HG03342 (cell line): ENCODE measurements at regions not wholly inside any gene's neighbourhood (a gene's known extent, or its start where the extent isn't known, plus 50 kb on each side); places are given as distances from the start of the nearest gene placed in this dataset.
"Not testable (repeated sequence)": the region's sequence is repeated elsewhere in the genome, so short reads cannot be mapped to it uniquely, and the experiment has no call there.

ENCODE experiments used
- ATAC-seq: cut with Tn5 transposase; IDR thresholded peaks from one replicate; pipeline ENCODE4 v1.9.1; 2021; ENCODE audit warnings: mild to moderate bottlenecking, moderate library complexity; ENCODE audit not compliant: unreplicated experiment

DNA sequence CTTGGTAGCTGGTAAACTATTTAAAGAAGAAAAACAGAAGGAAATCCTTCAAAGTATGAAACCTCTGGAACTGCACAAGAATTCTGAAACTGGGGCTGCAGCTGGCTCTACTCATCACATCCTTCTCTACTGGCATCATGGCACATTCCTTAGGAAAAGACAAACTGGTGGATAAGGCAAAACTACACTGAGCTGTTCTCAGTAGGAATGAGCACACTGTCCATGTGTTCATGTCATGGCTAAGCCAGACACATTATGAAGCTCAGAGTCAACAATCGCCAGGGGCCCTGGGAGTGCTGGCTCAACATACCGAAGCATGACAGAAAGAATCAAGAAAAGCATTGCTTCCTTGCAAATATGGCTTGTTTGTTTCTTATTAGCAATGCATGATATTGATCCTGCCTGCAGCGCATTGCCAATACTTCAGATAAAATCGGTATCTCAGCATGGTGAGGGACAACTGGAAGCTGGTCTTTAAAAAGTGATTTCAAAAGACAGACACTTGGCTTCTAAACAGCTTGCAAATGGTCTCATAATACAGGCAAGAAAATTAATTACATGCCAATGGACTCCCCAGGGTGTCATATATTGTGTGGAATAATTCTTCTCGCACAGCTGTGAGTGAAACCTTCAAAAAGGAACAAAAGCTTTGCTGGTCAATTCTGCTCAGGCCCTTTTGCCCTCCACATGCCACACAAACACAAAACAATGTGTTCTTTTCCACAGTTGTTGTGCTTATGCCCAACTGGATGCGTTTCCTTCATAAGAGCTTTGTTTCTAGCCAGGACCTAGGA, 300.2 kb upstream of the VCX start:
- no peak for ATAC-seq

DNA sequence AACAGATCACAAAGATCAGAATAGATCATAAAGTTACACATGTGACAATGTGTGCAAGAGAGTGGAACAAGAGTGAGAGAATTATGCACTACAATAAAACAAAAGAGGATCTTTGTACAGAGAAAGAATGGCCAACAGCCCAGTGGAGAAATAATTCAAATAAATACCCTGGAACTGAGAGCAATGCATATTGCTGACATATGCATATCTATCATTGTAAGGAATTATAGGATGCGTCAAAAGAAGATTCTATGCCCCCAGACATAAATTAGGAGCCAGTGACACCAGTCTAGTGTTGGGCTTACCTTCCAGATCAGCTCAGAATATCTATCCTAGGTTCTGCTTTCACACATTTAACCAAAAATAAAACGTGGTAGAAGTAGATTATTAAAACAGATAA, 320.1 kb upstream of the VCX start:
- no peak for ATAC-seq

DNA sequence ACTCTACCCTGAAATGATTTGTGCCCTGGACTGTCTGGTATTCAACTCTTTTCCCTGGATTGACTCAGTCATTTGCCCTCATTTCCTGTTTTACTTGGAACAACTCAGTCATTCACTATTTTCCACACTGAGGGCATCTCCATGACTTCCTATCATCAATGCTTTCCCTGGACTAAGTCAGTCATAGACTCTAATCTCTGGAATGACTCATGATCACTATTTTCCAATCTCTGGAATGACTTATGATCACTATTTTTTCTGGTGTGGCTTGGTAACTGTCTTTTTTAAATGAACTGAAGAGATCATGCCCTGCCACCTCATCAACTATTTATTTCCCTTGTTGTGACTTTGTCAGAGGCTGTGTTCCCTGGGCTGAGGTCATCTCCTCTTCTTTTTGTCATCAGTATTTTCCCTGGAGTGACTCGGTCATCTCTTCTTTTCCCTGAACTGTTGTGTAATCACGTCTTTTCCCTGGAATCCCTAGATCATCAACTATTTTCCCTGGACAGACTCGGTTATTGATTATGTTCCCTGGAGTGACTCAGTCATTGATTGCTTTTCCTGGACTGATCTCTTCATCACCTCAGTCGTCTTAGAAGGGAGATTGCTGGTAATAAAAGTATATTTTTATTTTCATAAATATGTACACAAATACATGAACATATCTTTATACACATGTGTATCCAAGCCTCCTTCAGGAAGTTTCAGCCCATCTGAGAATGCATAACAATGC, 327.1 kb upstream of the VCX start:
- no peak for ATAC-seq

DNA sequence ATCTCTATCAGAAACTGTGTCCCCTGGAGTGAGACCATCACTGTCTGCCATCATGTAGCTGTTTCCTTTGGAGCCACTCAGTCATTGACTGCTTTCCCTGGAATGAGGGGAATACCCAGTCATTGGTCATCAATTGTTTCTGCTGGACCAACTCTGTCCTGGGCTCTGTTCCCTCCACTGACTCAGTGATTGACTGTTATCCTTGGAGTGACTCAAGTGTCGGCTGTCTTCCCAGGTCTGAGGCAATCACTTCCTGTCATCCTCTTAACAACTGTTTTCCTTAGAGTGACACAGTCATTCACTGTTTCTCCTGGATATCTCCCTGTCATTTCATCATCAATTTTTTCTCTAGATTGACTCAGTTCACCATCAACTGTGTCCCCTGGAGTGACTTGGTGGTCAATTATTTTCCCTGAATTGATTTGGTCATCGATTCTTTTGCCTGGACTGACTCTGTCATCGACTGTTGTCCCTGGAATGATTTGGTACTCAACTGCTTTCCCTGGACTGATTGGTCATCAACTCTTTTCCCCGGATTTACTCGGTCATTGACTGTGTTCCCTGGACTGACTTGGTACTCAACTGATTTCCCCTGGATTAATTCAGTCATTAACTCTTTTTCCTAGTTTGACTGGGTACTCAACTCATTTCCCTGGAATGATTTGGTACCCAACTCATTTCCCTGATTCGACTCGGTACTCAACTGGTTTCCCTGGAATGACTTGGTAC, 327.9 kb upstream of the VCX start:
- no peak for ATAC-seq

DNA sequence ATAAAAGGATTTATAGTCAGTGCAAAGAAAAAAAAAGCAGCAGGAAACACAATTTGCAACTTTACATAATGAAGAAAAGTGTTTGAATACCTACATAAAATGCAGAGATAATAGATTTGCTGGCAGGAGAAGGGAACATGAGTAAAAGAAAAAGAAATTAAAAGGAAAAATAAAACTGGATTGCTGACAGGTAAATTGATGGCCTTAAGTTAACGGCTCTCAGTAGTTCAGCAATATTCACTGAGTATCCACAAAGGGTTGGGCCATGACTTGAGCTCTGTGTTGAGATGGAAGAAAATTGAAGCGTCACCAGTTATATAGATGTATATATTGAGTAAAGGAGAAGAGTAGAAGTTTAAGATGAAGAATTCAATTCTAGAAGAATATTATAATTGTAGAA, 330.1 kb upstream of the VCX start:
- ATAC-seq = no peak

DNA sequence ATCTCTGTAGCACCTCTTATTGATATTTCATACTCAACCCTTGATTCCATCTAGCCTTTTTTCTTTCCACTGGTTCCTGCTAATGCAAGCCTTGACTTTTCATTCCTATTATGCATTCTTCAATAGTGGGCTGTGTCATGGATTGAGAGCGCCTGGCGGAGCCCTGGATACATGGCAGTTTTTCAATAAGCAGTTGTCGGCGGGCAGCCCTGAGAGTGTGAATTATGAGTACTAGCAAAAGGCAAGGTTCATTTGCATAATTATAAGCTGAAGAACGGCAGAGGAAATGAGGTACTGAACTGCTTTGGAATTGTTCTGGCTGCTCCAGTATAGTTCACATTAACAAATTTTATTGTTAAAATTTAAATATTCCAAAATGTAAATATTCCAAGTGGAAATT, 339.7 kb upstream of the VCX start:
- ATAC-seq = no peak

DNA sequence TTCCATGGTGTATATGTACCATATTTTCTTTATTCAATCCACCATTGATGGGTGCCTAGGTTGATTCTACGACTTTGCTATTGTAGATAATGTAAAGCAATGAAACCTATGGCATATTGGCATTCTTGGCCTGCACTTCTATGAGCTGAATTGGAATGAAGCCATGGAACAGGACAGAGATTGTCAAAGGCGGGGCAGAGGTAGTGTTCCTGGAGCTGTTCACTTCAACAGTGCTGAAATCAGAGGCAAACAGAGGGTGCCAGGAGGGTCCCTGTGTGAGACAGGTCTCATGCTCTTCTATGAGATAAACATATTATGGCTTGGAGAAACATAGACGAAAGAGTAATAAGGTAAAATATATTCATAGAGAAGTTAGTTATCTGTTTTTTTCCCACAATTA, 342.6 kb upstream of the VCX start:
- no peak for ATAC-seq

DNA sequence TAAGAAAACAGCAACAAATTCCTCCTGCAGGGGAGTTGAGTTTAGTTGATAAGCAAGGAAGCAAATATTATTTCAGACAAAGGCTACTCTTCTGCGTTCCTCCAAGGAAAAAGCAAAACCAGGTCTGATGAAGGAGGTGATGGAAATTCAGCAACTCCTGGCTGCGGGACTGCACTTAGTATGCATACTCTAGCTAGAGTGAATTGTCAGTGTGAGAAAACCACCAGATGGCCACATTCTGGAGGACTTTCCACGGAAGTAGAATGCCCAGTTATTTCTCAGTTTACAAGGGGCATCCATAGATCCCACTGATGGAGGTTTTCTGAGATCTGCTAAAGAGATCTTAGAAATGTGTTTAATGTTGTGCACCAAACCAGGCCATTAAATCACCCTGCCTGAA, 338.6 kb upstream of the PUDP start:
- ATAC-seq = no peak

DNA sequence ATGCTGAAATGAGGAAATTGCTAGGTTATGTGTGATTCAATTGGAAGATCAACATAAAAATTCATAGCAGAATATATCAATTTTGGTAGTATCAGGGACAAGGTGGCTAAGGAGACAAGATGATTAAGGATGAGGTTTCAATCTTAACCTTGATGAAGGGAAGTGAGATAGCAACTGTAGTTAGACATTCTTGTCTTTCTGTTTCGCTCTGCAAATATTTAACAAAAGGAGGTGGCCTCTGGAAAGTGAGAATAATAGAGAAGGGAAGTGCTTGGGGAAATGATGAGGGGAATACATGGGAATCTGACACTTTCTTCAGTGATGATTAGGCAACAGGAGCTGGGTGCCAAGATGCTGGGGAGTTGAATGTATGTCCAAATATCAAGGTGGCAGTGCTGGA, 337.1 kb upstream of the PUDP start:
- peak; percentile 48 for ATAC-seq

DNA sequence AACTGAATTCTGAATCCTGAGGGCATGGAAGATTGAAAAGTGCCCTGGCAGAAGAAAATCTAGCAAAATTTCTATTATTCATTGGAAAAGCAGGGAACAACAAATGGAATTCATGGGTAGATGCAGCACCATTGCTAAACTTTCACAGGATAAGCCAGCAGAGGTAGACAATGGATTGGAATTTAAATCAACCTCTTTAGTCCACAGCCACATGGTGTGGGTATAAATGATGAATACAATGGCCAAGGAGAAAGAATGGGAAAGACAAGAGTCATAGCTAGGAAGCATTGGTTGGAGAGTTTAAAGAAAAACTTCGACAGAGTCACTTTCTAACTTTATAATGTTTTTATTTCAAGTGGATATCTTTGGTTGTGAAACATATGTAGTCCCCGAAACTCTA, 332.8 kb upstream of the PUDP start:
- no peak for ATAC-seq

DNA sequence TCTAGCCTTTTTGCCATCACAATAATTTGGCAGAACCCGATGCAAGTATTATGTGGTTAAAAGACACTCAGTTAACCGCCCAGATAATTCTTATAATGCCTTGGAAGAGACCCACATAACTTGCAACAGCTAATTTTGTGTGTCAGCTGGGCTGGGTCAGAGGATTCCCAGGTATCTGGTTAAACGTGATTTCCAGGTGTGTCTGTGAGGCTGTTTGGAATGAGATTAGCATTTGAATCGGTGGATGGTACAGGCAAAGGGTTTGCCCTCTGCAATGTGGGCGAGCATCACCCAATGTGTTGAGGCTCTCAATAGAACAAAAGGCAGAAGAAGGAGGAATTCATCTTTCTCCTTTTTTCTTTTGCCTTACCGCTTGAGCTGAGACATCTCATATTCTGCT, 314.2 kb upstream of the PUDP start:
- no peak for ATAC-seq

DNA sequence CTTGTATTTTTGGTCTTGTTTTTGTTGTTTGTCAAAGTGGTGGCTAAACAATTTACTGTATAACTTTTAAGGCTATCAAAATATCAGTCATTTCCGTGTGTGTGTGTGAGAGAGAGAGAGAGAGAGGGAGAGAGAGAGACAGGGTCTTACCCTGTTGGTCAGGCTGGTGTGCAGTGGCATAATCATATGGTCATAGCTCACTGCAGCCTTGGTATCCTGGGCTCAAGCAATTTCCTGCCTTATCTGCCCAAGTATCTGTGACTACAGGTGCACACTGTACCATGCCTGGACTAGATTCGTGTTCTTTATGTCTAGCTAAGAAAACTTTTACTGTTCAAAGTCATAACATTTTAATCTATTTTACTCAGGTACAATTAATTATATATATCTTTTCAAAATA, 313.1 kb upstream of the PUDP start:
- not testable (repeated sequence) for ATAC-seq

DNA sequence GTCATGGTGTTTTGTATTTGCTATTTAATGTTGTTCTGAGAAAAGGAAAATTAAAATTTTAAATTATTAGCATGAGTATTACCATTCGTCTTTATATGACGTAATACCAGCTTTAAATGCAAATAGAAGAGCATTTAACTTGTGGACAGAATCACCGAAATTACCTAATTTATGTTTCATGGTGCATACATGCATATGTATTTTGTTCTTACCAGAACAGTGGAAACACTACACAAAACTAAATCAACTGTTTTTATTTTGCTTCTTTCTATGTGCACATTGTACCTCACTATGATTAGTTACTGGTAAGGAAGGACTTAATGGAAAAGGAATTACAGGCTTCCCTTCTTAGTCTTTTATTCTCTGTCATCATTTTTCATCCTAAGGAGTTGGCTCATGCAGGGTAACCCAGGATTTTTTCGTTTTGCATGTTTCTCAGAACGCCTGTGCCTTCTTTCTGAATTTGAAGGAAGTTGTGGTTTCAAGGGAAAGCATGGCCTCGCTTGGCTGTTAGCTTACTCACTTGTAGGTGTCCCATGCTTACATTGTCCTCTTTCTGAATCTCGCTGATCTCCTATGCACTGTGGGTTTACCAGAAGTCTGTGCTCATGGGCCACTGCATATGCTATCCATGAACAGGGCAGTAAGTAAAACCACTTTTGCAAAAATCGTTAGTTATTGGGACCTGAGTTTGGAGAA, 300.0 kb upstream of the PUDP start:
- no peak for ATAC-seq

DNA sequence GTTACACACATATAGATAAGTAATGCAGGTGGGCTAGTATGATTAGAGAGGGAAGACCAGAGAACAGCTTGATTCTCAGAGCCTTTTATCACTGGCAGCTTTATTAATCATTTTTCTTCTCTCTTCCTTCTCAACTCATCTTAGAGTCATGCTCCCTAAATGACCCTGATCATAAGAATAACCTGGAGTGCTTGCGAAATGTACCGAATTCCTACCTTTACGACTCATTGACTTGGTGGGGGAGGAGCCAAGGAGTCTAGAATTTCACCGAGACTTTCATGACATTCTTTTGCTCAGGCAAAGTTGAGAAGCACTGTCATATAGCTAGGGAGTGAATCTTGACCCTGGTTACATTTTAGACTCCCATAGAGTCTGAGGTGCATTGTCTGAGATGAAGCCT, 298.9 kb upstream of the PUDP start:
- ATAC-seq = no peak

DNA sequence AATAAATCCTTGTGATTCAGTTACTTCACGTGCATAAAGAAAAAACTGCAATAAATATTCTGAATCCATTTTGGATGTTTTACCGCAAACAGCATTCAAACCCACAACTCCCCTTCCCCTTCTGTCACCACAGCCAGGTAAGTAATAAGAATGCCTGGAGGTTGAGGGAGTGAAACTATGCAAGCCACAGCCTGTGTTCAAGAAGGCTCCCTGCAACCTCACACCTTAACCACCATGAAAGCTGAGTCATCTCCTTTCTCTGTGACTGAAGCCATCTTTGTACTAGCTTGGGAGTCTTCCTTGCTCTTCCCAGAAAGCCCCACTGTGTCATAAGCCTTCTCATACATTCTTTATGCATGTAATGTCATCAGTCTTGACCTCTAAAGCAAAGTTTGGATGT, 297.0 kb upstream of the PUDP start:
- ATAC-seq = peak; percentile 99

DNA sequence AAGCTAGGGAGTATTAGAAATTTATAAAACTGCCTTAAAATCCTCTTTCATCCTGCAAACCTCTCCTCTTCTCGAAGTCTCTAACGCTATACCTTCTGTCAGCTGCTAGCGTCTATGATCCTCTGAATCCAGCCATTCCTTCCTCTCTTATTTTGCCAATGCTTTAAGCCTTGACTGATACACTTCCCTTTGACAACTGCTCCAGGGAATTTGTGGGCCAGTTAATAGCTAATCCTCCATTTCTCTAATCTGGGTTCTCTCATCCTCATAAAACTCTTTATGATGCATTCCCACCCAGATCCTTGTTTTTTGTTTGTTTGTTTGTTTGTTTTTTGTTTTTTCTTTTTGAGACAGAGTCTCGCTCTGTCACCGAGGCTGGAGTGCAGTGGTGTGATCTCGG, 293.6 kb upstream of the PUDP start:
- ATAC-seq = no peak

DNA sequence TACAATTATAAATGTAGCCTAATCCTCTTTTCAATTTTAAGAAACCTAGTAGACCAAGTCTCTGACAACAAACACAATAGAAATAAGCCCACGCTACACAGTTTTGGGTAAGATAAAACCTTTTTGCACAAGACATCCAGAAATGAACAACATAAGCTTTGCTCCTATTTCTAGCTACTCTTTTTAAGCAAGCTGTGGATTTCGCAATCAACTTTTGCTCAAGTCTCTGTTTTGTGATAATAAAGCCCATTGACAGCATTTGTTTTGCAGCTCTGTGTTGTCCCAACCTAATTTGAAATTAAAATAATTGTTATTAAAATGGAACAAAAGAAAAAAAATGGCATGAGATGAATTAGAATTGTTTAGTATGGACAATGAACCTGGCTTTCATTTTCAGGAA, 287.9 kb upstream of the PUDP start:
- no peak for ATAC-seq

DNA sequence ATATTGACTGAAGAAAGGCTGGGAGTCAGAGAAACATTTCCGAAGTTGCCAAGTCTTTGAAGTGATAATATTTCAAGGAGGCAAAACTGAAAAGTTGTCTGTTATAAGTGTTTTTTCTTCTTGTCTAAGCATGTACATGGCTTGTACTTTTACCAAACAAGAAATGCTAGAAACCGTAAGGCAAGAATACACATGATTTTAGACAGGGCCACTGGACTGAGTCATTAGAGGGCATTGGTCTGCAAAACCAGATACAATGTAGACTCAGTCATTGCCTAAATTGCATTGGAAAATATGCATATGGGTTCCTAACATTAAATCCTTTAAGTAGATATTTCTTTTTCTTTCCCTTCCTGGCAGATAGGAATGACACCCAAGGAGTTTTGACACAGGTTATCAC, 284.9 kb upstream of the PUDP start:
- ATAC-seq = no peak

DNA sequence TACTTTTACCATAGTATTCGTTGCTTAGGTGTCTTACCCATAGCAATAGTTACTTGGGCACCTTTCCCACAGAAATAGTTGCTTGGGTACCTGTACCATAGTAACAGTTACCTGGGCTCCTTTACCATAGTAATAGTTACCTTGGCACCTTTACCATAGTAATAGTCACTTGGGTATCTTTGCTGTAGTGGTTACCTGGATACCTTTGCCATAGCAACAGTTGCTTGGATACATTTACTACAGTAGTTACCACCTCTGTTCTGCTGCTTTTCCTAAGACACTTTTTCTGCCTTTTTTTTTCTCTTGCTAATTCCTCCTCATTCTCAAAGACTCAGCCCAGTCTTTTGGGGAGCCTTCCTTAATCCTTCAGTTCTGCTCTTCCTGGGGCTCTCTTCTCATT, 272.8 kb upstream of the PUDP start:
- ATAC-seq = no peak

DNA sequence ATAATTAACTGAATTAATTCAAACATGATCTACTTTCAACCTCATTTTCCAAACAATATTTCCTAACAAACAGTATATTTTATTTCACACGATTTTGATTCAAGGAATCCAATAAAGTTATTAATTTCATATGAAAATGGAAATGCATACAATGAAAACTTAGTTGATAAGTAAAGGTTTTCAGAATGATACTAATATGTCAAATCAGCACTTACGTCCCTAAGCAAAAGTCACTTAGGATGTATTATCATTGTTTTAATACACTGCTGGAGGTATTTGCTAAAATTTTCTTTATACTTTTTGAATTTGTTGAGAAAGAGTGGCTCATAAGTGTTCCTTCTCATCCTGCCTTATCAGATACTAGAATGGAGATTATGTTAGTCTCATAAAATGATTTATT, 266.8 kb upstream of the PUDP start:
- no peak for ATAC-seq

DNA sequence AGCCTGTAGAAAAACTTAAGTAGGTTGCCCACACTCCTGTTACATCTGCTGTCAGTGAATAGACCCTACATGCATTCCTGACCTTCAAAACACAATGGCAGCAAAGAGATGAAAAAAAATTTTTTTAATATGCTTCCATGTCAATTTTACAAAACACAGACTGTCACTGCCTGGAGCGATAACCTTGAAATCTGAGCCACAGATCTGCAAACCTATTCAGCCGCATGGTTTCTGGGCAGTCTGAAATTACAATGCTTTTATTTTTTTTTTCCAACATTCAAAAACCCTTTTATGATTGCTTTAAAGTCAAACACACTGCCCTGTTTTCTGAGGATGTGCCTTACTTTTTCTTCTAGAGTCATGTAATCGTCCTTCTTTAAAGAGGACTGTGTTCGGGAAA, 264.9 kb upstream of the PUDP start:
- ATAC-seq = no peak
